HCT116 (cell line): ENCODE measurements at regions not wholly inside any gene's neighbourhood (a gene's known extent, or its start where the extent isn't known, plus 50 kb on each side); places are given as distances from the start of the nearest gene placed in this dataset.

ENCODE experiments used
- ELF1 ChIP-seq: IDR thresholded peaks from 2 replicates; pipeline ENCODE4 v1.6.1; 2012; ENCODE audit warnings: low read depth, borderline replicate concordance
- EZH2 ChIP-seq: fragments of 200-600 bp; sonication (generic); IDR thresholded peaks from 2 replicates; pipeline ENCODE4 v1.6.1; 2017; ENCODE audit warnings: antibody characterized with exemption, mixed run types
- FOSL1 ChIP-seq: IDR thresholded peaks from 2 replicates; pipeline ENCODE4 v1.6.1; 2012; ENCODE audit warnings: low read depth
- POLR2A ChIP-seq: IDR thresholded peaks from 2 replicates; pipeline ENCODE4 v1.7.0; 2011; ENCODE audit warnings: borderline replicate concordance; ENCODE audit not compliant: insufficient read depth, insufficient read length; ENCODE audit errors: extremely low read depth
- POLR2AphosphoS5 ChIP-seq: IDR thresholded peaks from 2 replicates; pipeline ENCODE4 v1.6.1; 2011; ENCODE audit warnings: mild to moderate bottlenecking, low read depth, low read length, moderate library complexity
- RAD21 ChIP-seq: IDR thresholded peaks from 2 replicates; pipeline ENCODE4 v1.6.1; 2012; ENCODE audit warnings: low read depth, mild to moderate bottlenecking
- SIN3A ChIP-seq: IDR thresholded peaks from 2 replicates; pipeline ENCODE4 v1.6.1; 2012; ENCODE audit warnings: low read depth
- ZFX ChIP-seq: fragments of 450-650 bp; IDR thresholded peaks from 2 replicates; pipeline ENCODE4 v1.6.1; 2017
- ZNF274 ChIP-seq: fragments of 200-500 bp; sonication (Bioruptor generic); IDR thresholded peaks from 2 replicates; pipeline ENCODE4 v1.6.1; 2014; ENCODE audit warnings: mild to moderate bottlenecking, low read depth, low read length, inconsistent platforms
- TF ChIP-seq, protein P1 (sequence below), 3 experiments: fragments of 200-600 bp in 1 of 3; sonication (generic) in 1 of 3; IDR thresholded peaks in 2 of 3; conservative IDR thresholded peaks in 1 of 3; 2 replicates each; pipeline ENCODE4 v1.5.1; 2012 to 2017; ENCODE audit warnings: low read depth in 2 of 3, low read length in 2 of 3, antibody characterized with exemption in 1 of 3, borderline replicate concordance in 1 of 3, control low read depth in 1 of 3, mild to moderate bottlenecking in 1 of 3, mixed read lengths in 1 of 3, mixed run types in 1 of 3, moderate library complexity in 1 of 3; ENCODE audit not compliant: insufficient read depth in 1 of 3
- TF ChIP-seq, protein P2 (sequence below): IDR thresholded peaks from 2 replicates; pipeline ENCODE4 v1.6.1; 2012
- TF ChIP-seq, protein P3 (sequence below): IDR thresholded peaks from 2 replicates; pipeline ENCODE4 v1.6.1; 2012; ENCODE audit warnings: low read depth
- TF ChIP-seq, protein P4 (sequence below): IDR thresholded peaks from 2 replicates; pipeline ENCODE4 v1.6.1; 2012

DNA sequence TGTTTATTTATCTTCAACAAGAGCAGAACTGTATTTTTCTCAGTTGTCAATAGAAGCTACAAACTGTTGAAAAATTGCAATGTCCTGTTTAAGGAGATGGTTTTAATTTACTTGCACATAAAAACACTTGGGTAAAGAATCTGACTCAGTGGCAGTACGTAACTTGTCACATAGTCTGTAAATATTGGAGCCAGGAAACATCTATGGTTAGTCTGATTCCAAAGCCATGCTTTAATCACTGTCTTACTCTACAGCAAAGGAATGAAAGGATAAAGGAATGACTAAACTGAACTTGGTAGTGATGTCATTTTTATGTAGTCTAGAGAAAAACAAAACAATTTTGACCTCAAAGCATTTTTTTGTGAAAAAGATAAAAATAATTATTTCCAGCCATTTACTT is 537.2 kb downstream of the STIM2 start:
- no peak for TF ChIP-seq EZH2
- no peak for TF ChIP-seq RAD21
- TF ChIP-seq, protein P1, sequence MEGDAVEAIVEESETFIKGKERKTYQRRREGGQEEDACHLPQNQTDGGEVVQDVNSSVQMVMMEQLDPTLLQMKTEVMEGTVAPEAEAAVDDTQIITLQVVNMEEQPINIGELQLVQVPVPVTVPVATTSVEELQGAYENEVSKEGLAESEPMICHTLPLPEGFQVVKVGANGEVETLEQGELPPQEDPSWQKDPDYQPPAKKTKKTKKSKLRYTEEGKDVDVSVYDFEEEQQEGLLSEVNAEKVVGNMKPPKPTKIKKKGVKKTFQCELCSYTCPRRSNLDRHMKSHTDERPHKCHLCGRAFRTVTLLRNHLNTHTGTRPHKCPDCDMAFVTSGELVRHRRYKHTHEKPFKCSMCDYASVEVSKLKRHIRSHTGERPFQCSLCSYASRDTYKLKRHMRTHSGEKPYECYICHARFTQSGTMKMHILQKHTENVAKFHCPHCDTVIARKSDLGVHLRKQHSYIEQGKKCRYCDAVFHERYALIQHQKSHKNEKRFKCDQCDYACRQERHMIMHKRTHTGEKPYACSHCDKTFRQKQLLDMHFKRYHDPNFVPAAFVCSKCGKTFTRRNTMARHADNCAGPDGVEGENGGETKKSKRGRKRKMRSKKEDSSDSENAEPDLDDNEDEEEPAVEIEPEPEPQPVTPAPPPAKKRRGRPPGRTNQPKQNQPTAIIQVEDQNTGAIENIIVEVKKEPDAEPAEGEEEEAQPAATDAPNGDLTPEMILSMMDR (IDR thresholded peaks at IDR 0.05 in 2 of 3, conservative IDR thresholded peaks at IDR 0.05 in 1 of 3; ENCODE audit: borderline replicate concordance in 1 of 3, insufficient read depth in 1 of 3, low read depth in 2 of 3, low read length in 2 of 3) = no peak
- TF ChIP-seq POLR2A = no peak
- no peak for TF ChIP-seq POLR2AphosphoS5
- no peak for TF ChIP-seq SIN3A
- TF ChIP-seq, protein P2, sequence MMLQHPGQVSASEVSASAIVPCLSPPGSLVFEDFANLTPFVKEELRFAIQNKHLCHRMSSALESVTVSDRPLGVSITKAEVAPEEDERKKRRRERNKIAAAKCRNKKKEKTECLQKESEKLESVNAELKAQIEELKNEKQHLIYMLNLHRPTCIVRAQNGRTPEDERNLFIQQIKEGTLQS = no peak
- TF ChIP-seq, protein P3, sequence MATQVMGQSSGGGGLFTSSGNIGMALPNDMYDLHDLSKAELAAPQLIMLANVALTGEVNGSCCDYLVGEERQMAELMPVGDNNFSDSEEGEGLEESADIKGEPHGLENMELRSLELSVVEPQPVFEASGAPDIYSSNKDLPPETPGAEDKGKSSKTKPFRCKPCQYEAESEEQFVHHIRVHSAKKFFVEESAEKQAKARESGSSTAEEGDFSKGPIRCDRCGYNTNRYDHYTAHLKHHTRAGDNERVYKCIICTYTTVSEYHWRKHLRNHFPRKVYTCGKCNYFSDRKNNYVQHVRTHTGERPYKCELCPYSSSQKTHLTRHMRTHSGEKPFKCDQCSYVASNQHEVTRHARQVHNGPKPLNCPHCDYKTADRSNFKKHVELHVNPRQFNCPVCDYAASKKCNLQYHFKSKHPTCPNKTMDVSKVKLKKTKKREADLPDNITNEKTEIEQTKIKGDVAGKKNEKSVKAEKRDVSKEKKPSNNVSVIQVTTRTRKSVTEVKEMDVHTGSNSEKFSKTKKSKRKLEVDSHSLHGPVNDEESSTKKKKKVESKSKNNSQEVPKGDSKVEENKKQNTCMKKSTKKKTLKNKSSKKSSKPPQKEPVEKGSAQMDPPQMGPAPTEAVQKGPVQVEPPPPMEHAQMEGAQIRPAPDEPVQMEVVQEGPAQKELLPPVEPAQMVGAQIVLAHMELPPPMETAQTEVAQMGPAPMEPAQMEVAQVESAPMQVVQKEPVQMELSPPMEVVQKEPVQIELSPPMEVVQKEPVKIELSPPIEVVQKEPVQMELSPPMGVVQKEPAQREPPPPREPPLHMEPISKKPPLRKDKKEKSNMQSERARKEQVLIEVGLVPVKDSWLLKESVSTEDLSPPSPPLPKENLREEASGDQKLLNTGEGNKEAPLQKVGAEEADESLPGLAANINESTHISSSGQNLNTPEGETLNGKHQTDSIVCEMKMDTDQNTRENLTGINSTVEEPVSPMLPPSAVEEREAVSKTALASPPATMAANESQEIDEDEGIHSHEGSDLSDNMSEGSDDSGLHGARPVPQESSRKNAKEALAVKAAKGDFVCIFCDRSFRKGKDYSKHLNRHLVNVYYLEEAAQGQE = no peak
- no peak for TF ChIP-seq ZFX
- TF ChIP-seq ZNF274 = no peak
- TF ChIP-seq ELF1 = no peak
- no peak for TF ChIP-seq FOSL1
- TF ChIP-seq, protein P4, sequence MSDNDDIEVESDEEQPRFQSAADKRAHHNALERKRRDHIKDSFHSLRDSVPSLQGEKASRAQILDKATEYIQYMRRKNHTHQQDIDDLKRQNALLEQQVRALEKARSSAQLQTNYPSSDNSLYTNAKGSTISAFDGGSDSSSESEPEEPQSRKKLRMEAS = no peak
